Peyer's patch (tissue), 4 donors: ENCODE measurements at regions not wholly inside any gene's neighbourhood (a gene's known extent, or its start where the extent isn't known, plus 50 kb on each side); places are given as distances from the start of the nearest gene placed in this dataset.

Source experiments
- CTCF ChIP-seq, 6 experiments: fragments of 450-650 bp in 4 of 6; fragments of 200-600 bp in 2 of 6; sonication (generic) in 1 of 6; IDR thresholded peaks; one replicate each; pipeline ENCODE4 v1.5.1; 2017 to 2019; ENCODE audit warnings: antibody characterized with exemption in 6 of 6, mild to moderate bottlenecking in 3 of 6, moderate library complexity in 1 of 6
- POLR2A ChIP-seq, 2 donors: fragments of 450-650 bp; IDR thresholded peaks; one replicate each; pipeline ENCODE4 v1.5.1; 2017; ENCODE audit warnings: antibody characterized with exemption in 2 of 2, mild to moderate bottlenecking in 2 of 2, moderate library complexity in 2 of 2

- TF ChIP-seq CTCF (IDR thresholded peaks at IDR 0.05), result no peak
- no peak for TF ChIP-seq POLR2A (IDR thresholded peaks at IDR 0.05)
Measured at GRCh38 chr11:26158251-26158650, 173.7 kb upstream of the ANO3 start.
